ENCODE measurements at regions not wholly inside any gene's neighbourhood (a gene's known extent, or its start where the extent isn't known, plus 50 kb on each side); places are given as distances from the start of the nearest gene placed in this dataset.

- Histone ChIP-seq H3K4me3 (no peak overlapping the region), H3K36me3 (no peaks in the 10 kb centered on the region), H3K4me1 (no peaks in the 10 kb centered on the region), H3K27me3 (no peaks in the 10 kb centered on the region), H3K27ac (no peak overlapping the region), H3K9me3 (no peaks in the 10 kb centered on the region)
- WGBS (ENCODE audit: insufficient coverage, low coverage, low lambda C conversion rate, missing lambda C conversion rate), result 40% methylated on average over 4 of the region's 6 CpGs
- intact Hi-C loops (cut with DNase I), result no loop called here
- ATAC-seq, result no peak
- TF ChIP-seq CTCF (IDR thresholded peaks at IDR 0.05), result no peak
- TF ChIP-seq POLR2A (IDR thresholded peaks at IDR 0.05), result no peak
- DNase-seq, result no peak
Observed at GRCh38 chr15:98164986-98165385, 204.5 kb downstream of the ARRDC4 start.

- Histone ChIP-seq H3K9me3 (no peaks in the 10 kb centered on the region), H3K4me1 (no peaks in the 10 kb centered on the region), H3K27ac (no peak overlapping the region), H3K4me3 (no peak overlapping the region), H3K27me3 (no peaks in the 10 kb centered on the region), H3K36me3 (no peaks in the 10 kb centered on the region)
- intact Hi-C loops (cut with DNase I), result no loop called here
- no peak for TF ChIP-seq POLR2A (IDR thresholded peaks at IDR 0.05)
- TF ChIP-seq CTCF (IDR thresholded peaks at IDR 0.05), result no peak
- no peak for ATAC-seq
- DNase-seq, result no peak
- 41% methylated on average over 4 of the region's 4 CpGs for WGBS (ENCODE audit: insufficient coverage, low coverage, low lambda C conversion rate, missing lambda C conversion rate)
Observed at GRCh38 chr15:98167722-98168268, 207.3 kb downstream of the ARRDC4 start.

GRCh38 chr15:98169551-98169950 lies 209.0 kb downstream of the ARRDC4 start:
- H3K9me3 ChIP-seq, result no peaks in the 10 kb centered on the region

GRCh38 chr15:98174286-98174685 lies 213.8 kb downstream of the ARRDC4 start:
- peaks cover 0 to 5% of the 10 kb centered on the region in 2 donors for H3K27me3 ChIP-seq
- intact Hi-C loops (cut with DNase I), result loop anchor here (10.0 kb wide), 1 partner anchor 269 kb away; no protein-coding TSS in a partner anchor
- no peak overlapping the region for H3K4me3 ChIP-seq
- H3K27ac ChIP-seq, result no peak overlapping the region
- H3K4me1 ChIP-seq, result no peaks in the 10 kb centered on the region
- WGBS (ENCODE audit: insufficient coverage, low coverage, low lambda C conversion rate, missing lambda C conversion rate), result 14% methylated on average over 3 of the region's 3 CpGs
- TF ChIP-seq CTCF (IDR thresholded peaks at IDR 0.05), result no peak
- no peak for TF ChIP-seq POLR2A (IDR thresholded peaks at IDR 0.05)
- DNase-seq (no peak), ATAC-seq (no peak)
- H3K36me3 ChIP-seq, result no peaks in the 10 kb centered on the region
- no peaks in the 10 kb centered on the region for H3K9me3 ChIP-seq

More at GRCh38 chr15:98169551-98169950, 209.0 kb downstream of the ARRDC4 start:
- Histone ChIP-seq H3K27me3 (no peaks in the 10 kb centered on the region), H3K4me1 (no peaks in the 10 kb centered on the region), H3K36me3 (no peaks in the 10 kb centered on the region), H3K27ac (no peak overlapping the region), H3K4me3 (no peak overlapping the region)
- ATAC-seq, result no peak
- intact Hi-C loops (cut with DNase I), result no loop called here
- WGBS (ENCODE audit: insufficient coverage, low coverage, low lambda C conversion rate, missing lambda C conversion rate), result 75% methylated on average over 8 of the region's 9 CpGs
- no peak for TF ChIP-seq CTCF (IDR thresholded peaks at IDR 0.05)
- no peak for TF ChIP-seq POLR2A (IDR thresholded peaks at IDR 0.05)
- no peak for DNase-seq
